Parathyroid adenoma (tissue), 2 donors: ENCODE measurements at regions not wholly inside any gene's neighbourhood (a gene's known extent, or its start where the extent isn't known, plus 50 kb on each side); places are given as distances from the start of the nearest gene placed in this dataset.

Experiments
- H2AFZ ChIP-seq: fragments of 300-600 bp; sonication (generic); one replicate; pipeline ENCODE4 v1.7.0; 2017; ENCODE audit warnings: antibody characterized with exemption, mild to moderate bottlenecking
- H3K27ac ChIP-seq: fragments of 300-600 bp; sonication (generic); one replicate; pipeline ENCODE4 v1.7.0; 2017
- H3K27me3 ChIP-seq: fragments of 300-600 bp; sonication (generic); one replicate; pipeline ENCODE4 v1.7.0; 2017; ENCODE audit warnings: low read length; ENCODE audit not compliant: control insufficient read depth, insufficient read depth
- H3K36me3 ChIP-seq: fragments of 300-600 bp; sonication (generic); one replicate; pipeline ENCODE4 v1.7.0; 2017; ENCODE audit warnings: low read length; ENCODE audit not compliant: control insufficient read depth, insufficient read depth
- H3K4me1 ChIP-seq: fragments of 300-600 bp; sonication (generic); one replicate; pipeline ENCODE4 v1.7.0; 2017; ENCODE audit warnings: control low read depth
- H3K4me2 ChIP-seq: fragments of 300-600 bp; sonication (generic); one replicate; pipeline ENCODE4 v1.7.0; 2017; ENCODE audit warnings: low read length
- H3K4me3 ChIP-seq: fragments of 300-600 bp; sonication (generic); one replicate; pipeline ENCODE4 v1.7.0; 2017; ENCODE audit warnings: low read depth, low read length
- H3K79me2 ChIP-seq: fragments of 300-600 bp; sonication (generic); one replicate; pipeline ENCODE4 v1.7.0; 2017; ENCODE audit warnings: control low read depth
- H3K9ac ChIP-seq: fragments of 300-600 bp; sonication (generic); one replicate; pipeline ENCODE4 v1.7.0; 2017; ENCODE audit warnings: mild to moderate bottlenecking
- H3K9me3 ChIP-seq: fragments of 300-600 bp; sonication (generic); one replicate; pipeline ENCODE4 v1.7.0; 2017; ENCODE audit warnings: low read length; ENCODE audit not compliant: control insufficient read depth
- TF ChIP-seq, protein P1 (sequence below): fragments of 300-600 bp; sonication (generic); IDR thresholded peaks from one replicate; pipeline ENCODE4 v1.7.0; 2017; ENCODE audit warnings: antibody characterized with exemption, mild to moderate bottlenecking
- donor health status: primary hyperparathyroidism.

DNA sequence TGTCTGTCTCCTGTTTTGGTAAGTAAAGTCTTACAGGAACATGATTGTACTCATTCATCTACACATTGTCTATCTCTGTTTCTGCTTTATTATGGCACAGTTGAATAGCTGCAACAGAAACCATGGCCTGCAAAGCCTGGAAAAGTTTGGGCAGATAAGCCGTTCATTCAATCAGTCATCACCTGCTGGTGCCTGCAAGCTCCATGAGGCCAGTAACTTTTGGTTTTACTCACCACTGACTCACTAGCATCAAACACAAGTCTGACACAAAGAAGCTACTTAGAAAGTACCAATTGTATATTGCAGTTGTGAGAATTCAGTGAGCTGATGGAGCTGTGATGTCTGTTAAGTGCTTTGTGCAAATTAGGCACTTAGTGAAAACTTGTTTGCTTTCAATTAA lies 373.6 kb upstream of the SGCD start:
- no peak overlapping the region for H3K4me3 ChIP-seq
- TF ChIP-seq, protein P1, sequence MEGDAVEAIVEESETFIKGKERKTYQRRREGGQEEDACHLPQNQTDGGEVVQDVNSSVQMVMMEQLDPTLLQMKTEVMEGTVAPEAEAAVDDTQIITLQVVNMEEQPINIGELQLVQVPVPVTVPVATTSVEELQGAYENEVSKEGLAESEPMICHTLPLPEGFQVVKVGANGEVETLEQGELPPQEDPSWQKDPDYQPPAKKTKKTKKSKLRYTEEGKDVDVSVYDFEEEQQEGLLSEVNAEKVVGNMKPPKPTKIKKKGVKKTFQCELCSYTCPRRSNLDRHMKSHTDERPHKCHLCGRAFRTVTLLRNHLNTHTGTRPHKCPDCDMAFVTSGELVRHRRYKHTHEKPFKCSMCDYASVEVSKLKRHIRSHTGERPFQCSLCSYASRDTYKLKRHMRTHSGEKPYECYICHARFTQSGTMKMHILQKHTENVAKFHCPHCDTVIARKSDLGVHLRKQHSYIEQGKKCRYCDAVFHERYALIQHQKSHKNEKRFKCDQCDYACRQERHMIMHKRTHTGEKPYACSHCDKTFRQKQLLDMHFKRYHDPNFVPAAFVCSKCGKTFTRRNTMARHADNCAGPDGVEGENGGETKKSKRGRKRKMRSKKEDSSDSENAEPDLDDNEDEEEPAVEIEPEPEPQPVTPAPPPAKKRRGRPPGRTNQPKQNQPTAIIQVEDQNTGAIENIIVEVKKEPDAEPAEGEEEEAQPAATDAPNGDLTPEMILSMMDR, result no peak
- H3K4me1 ChIP-seq, result peaks cover 8% of the 10 kb centered on the region
- H2AFZ ChIP-seq, result no peak overlapping the region
- H3K27ac ChIP-seq, result no peak overlapping the region
- H3K9ac ChIP-seq, result no peak overlapping the region
- peaks cover 23% of the 10 kb centered on the region for H3K79me2 ChIP-seq
- H3K27me3 ChIP-seq, result no peaks in the 10 kb centered on the region
- no peaks in the 10 kb centered on the region for H3K9me3 ChIP-seq
- H3K4me2 ChIP-seq, result no peak overlapping the region
- no peaks in the 10 kb centered on the region for H3K36me3 ChIP-seq

DNA sequence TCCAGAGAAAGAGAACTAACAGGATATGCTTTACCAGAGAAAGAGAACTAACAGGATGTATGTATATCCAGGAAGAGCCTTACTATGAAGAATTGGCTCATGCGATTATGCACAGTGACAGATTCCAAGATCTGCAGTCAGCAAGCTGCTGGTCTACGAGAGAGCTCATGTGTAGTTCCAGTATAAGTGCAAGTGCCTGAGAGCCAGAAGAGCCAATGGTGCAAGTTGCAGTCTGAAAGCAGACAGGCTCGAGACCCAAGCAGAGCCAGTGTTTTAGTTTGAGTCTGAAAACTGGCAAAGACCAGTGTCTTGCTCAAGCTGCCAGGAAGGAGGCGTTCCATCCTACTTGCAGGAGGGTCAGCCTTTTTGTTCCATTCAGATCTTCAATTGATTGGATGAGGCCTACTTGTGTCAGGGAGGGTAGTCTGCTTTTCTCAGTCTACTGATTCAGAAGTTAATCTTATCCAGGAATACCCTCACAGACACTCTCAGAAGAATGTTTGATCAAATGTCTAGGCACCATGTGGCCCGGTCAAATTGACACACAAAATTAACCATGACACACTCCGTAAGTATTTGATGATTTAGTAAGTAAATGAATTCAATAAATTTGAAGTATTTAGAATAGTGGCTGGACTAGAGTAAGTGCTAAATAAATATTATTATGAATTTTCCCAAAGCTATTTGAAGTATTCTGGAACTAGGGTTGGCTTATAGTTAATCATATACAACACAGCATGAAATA lies 372.1 kb upstream of the SGCD start:
- Histone ChIP-seq H3K79me2 (peaks cover 28% of the 10 kb centered on the region), H2AFZ (no peak overlapping the region), H3K9me3 (no peaks in the 10 kb centered on the region), H3K4me1 (peaks cover 8% of the 10 kb centered on the region), H3K36me3 (no peaks in the 10 kb centered on the region), H3K9ac (no peak overlapping the region), H3K27me3 (no peaks in the 10 kb centered on the region), H3K4me2 (no peak overlapping the region), H3K27ac (no peak overlapping the region), H3K4me3 (no peak overlapping the region)
- TF ChIP-seq, protein P1, result no peak

DNA sequence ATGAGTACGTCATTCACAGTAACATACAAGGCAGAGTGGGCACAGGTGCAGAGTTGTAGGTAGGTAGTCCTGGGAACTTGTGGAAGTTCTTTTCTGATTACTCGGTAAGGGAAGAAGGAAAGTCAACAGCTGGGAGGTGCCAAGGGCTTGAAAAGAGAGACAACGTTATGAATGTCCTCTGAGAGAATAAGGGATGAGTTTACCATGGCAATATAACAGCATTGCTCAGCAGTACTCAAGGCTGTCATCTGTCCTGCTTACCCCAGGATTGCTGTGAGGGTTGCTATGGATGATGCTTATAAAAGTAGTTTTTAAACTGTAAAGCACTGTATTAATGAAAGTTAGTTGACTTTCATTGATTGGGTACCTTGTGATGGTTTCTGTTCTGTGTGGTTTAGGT lies 369.1 kb upstream of the SGCD start:
- Histone ChIP-seq H3K36me3 (no peaks in the 10 kb centered on the region), H3K9ac (no peak overlapping the region), H3K4me3 (no peak overlapping the region), H3K79me2 (peaks cover 35% of the 10 kb centered on the region), H2AFZ (no peak overlapping the region), H3K9me3 (no peaks in the 10 kb centered on the region), H3K4me1 (peaks cover 8% of the 10 kb centered on the region), H3K27ac (no peak overlapping the region), H3K27me3 (no peaks in the 10 kb centered on the region), H3K4me2 (no peak overlapping the region)
- TF ChIP-seq, protein P1, result no peak

DNA sequence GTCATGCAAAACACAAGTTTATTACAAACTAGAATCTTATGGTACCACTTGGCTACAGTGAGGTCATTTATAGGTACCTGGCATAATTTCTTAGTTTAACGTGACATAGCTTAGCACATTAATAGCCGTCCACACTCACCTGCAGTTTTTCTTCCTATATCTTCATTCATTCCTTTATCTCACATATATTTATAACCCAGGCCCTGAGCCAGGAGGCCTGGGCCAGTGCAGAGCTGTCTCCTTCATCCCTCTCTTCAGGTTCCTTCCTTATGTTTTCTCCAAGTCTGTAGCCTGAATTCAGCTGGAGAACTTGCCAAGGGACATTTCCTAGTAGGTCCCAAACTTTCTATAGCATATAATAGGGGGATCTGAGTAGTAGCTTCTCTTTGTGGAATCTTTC lies 367.9 kb upstream of the SGCD start:
- Histone ChIP-seq H3K27me3 (no peaks in the 10 kb centered on the region), H3K4me2 (no peak overlapping the region), H3K27ac (no peak overlapping the region), H3K9me3 (no peaks in the 10 kb centered on the region), H3K9ac (no peak overlapping the region), H2AFZ (no peak overlapping the region), H3K36me3 (no peaks in the 10 kb centered on the region), H3K79me2 (peaks cover 37% of the 10 kb centered on the region), H3K4me3 (no peak overlapping the region), H3K4me1 (peaks cover 8% of the 10 kb centered on the region)
- TF ChIP-seq, protein P1, result no peak

DNA sequence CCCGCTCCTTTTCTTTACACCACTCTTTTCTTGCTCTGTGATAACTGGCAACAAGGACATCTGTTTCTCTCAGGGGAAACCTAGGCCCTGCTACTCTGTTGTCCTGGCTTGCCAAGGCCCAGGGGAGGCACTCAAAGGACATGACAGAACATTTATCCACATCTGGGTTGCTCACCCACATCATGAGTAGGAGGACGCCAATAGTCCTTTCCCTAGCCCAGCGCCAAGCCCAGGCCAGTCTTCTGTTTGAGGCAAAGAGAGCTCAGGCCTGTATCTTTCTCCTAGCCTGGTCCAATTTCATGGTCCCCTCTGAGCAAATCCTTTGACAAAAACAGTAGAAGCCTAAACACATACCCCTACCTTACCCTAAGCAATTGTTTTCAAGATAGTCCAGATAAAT lies 366.8 kb upstream of the SGCD start:
- Histone ChIP-seq H3K9me3 (no peaks in the 10 kb centered on the region), H3K4me1 (peaks cover 8% of the 10 kb centered on the region), H3K36me3 (no peaks in the 10 kb centered on the region), H3K27me3 (no peaks in the 10 kb centered on the region), H2AFZ (no peak overlapping the region), H3K4me3 (no peak overlapping the region), H3K9ac (no peak overlapping the region), H3K79me2 (peaks cover 42% of the 10 kb centered on the region), H3K4me2 (no peak overlapping the region), H3K27ac (no peak overlapping the region)
- TF ChIP-seq, protein P1, result no peak
